K562 (cell line): ENCODE measurements at regions not wholly inside any gene's neighbourhood (a gene's known extent, or its start where the extent isn't known, plus 50 kb on each side); places are given as distances from the start of the nearest gene placed in this dataset.

Source experiments
- ATAC-seq: fragments of 200-7000 bp; cut with Tn5 transposase; 3 replicates; pipeline ENCODE4 v1.9.1; 2020; ENCODE audit warnings: moderate library complexity
- BruUV-seq: library from RNA; stranded (reverse); fragments of 400-500 nt; replicated peaks from 2 replicates; lab custom pipeline; 2021; lab: Mats Ljungman, UMichigan
- CTCF ChIA-PET: fragments of 300-600 bp; formaldehyde crosslinking; extraction: SDS; loops from one replicate; lab custom pipeline; 2021; ENCODE audit warnings: low intra/inter-chr PET ratio; lab: Yijun Ruan, JAX
- POLR2A ChIA-PET: fragments of 300-600, 350-650 bp; sonication (Branson Sonifier 250); formaldehyde crosslinking; extraction: SDS; loops from one replicate; lab custom pipeline; 2021; ENCODE audit warnings: antibody characterized with exemption, inconsistent platforms; lab: Yijun Ruan, JAX
- DNase-seq, 4 experiments: peaks; one replicate each; pipeline versions ENCODE4 v3.0.0 to v3.0.0-alpha.2; 2011 to 2018; ENCODE audit warnings: low spot score in 3 of 4, mixed read lengths in 3 of 4; ENCODE audit errors: extremely low read depth in 1 of 4
- FAIRE-seq: peaks from 2 replicates; lab custom pipeline; 2011; peaks lifted over from hg19 to GRCh38; lab: Jason Lieb, UNC
- H2AFZ ChIP-seq: 2 replicates; pipeline ENCODE4 v1.6.0; 2011; ENCODE audit warnings: low read depth, low read length, control low read depth, inconsistent platforms
- H3K27ac ChIP-seq: fragments of 200-600 bp; 3 replicates; pipeline ENCODE4 v1.8.0; 2011; ENCODE audit warnings: low read depth, mild to moderate bottlenecking, control low read depth, inconsistent platforms, low read length, moderate library complexity, mixed read lengths; ENCODE audit errors: extremely low read depth
- H3K27me3 ChIP-seq, 2 experiments: fragments of 300-600 bp in 1 of 2; 2 replicates in 1 of 2; 3 replicates in 1 of 2; pipeline versions ENCODE4 v1.6.0 to v1.8.0; 2011; ENCODE audit warnings: inconsistent platforms in 2 of 2, low read length in 2 of 2, mild to moderate bottlenecking in 1 of 2, mixed read lengths in 1 of 2, moderate library complexity in 1 of 2; ENCODE audit not compliant: control insufficient read depth in 2 of 2, insufficient read depth in 2 of 2
- H3K36me3 ChIP-seq: fragments of 300-600 bp; 3 replicates; pipeline ENCODE4 v1.8.0; 2011; ENCODE audit warnings: mild to moderate bottlenecking, low read length, inconsistent platforms; ENCODE audit not compliant: control insufficient read depth, insufficient read depth
- H3K4me1 ChIP-seq, 2 experiments: fragments of 200-600 bp in 1 of 2; replicated peaks in 1 of 2; 2 replicates in 1 of 2; 3 replicates in 1 of 2; pipeline versions ENCODE4 v1.5.1 to v1.8.0; 2011; ENCODE audit warnings: inconsistent platforms in 2 of 2, low read length in 2 of 2, mild to moderate bottlenecking in 1 of 2, mixed read lengths in 1 of 2, moderate library complexity in 1 of 2; ENCODE audit not compliant: control insufficient read depth in 2 of 2, insufficient read depth in 2 of 2
- H3K4me2 ChIP-seq: 2 replicates; pipeline ENCODE4 v1.6.1; 2011; ENCODE audit warnings: low read length, control low read depth, inconsistent platforms, mixed read lengths; ENCODE audit not compliant: insufficient read depth
- H3K4me3 ChIP-seq: fragments of 200-600 bp; sonication (generic), shearing (Covaris generic); 2 replicates; pipeline ENCODE4 v1.5.1; 2016; ENCODE audit warnings: control low read depth, inconsistent platforms
- H3K79me2 ChIP-seq: fragments of 200-600 bp; 3 replicates; pipeline ENCODE4 v1.8.0; 2011; ENCODE audit warnings: low read length, inconsistent platforms; ENCODE audit not compliant: control insufficient read depth, insufficient read depth
- H3K9ac ChIP-seq, 2 experiments: 2 replicates each; pipeline versions ENCODE4 v1.6.0 to v1.6.1; 2011; ENCODE audit warnings: low read depth in 2 of 2, low read length in 2 of 2, control low read depth in 1 of 2, inconsistent platforms in 1 of 2, mild to moderate bottlenecking in 1 of 2, mixed read lengths in 1 of 2; ENCODE audit not compliant: insufficient read depth in 1 of 2
- H3K9me1 ChIP-seq: one replicate; pipeline ENCODE4 v1.6.0; 2011; ENCODE audit warnings: inconsistent platforms, mild to moderate bottlenecking, low read length, moderate library complexity; ENCODE audit not compliant: control insufficient read depth, insufficient read depth
- H3K9me3 ChIP-seq: replicated peaks from 2 replicates; pipeline ENCODE4 v1.5.1; 2011; ENCODE audit warnings: low read depth, low read length, inconsistent platforms; ENCODE audit not compliant: control insufficient read depth, insufficient read depth
- H4K20me1 ChIP-seq: replicated peaks from 2 replicates; pipeline ENCODE4 v1.6.1; 2011; ENCODE audit warnings: low read length, inconsistent platforms, mixed read lengths; ENCODE audit not compliant: control insufficient read depth, insufficient read depth
- FOSL1 ChIP-seq: fragments of 200-800 bp; sonication (Bioruptor generic); conservative IDR thresholded peaks from 2 replicates; pipeline ENCODE4 v1.6.1; 2016; ENCODE audit warnings: missing genetic modification characterization, missing compliant biosample characterization
- JUN ChIP-seq, 2 experiments: sonication (generic) in 1 of 2; formaldehyde crosslinking in 1 of 2; IDR thresholded peaks; 2 replicates each; pipeline versions ENCODE4 v1.6.1 to v1.8.0; 2012 to 2022; ENCODE audit warnings: borderline replicate concordance in 2 of 2, mild to moderate bottlenecking in 2 of 2, improper control_type of control experiment in 1 of 2, low read depth in 1 of 2, low read length in 1 of 2, missing genetic modification reagents in 1 of 2
- RFX1 ChIP-seq: fragments of 450-650 bp; IDR thresholded peaks from 2 replicates; pipeline ENCODE4 v1.6.1; 2016; ENCODE audit warnings: mild to moderate bottlenecking, moderate library complexity
- STAT5A ChIP-seq: IDR thresholded peaks from 2 replicates; pipeline ENCODE4 v1.6.1; 2012; ENCODE audit warnings: low read length, inconsistent platforms, borderline replicate concordance
- ZBTB8A ChIP-seq: fragments of 450-650 bp; IDR thresholded peaks from 2 replicates; pipeline ENCODE4 v1.6.1; 2018; ENCODE audit warnings: mild to moderate bottlenecking, moderate library complexity; ENCODE audit not compliant: partially characterized antibody
- ZFPM2 ChIP-seq: fragments of 250-450 bp; sonication (Bioruptor Pico); IDR thresholded peaks from 2 replicates; pipeline ENCODE4 v1.5.1; 2022; ENCODE audit warnings: mild to moderate bottlenecking
- ZNF263 ChIP-seq: sonication (generic); formaldehyde crosslinking; IDR thresholded peaks from 2 replicates; pipeline ENCODE4 v1.8.0; 2022; ENCODE audit warnings: mild to moderate bottlenecking, missing genetic modification reagents, borderline replicate concordance
- ZNF668 ChIP-seq: fragments of 250-450 bp; sonication (Bioruptor Pico); IDR thresholded peaks from 2 replicates; pipeline ENCODE4 v1.8.0; 2022; ENCODE audit warnings: mild to moderate bottlenecking, inconsistent platforms
- in situ Hi-C: fragments of 300-500 bp; cut with MboI; formaldehyde crosslinking; loops from 4 replicates; pipeline ENCODE4 v1.15.0; 2018; ENCODE audit warnings: inconsistent platforms, mixed read lengths
- intact Hi-C: fragments of 100-400 bp; cut with micrococcal nuclease; formaldehyde crosslinking; loops from 2 replicates; pipeline ENCODE4 v1.14.2; 2022
- TF ChIP-seq, protein P1 (sequence below): sonication (generic); IDR thresholded peaks from 2 replicates; pipeline ENCODE4 v1.6.1; 2016
- TF ChIP-seq, protein P2 (sequence below): fragments of 250-450 bp; sonication (Bioruptor Pico); IDR thresholded peaks from 2 replicates; pipeline ENCODE4 v1.8.0; 2022; ENCODE audit warnings: moderate library complexity, mild to moderate bottlenecking, inconsistent platforms
- TF ChIP-seq, protein P3 (sequence below): fragments of 450-650 bp; IDR thresholded peaks from 2 replicates; pipeline ENCODE4 v1.6.1; 2016; ENCODE audit warnings: low read depth
- TF ChIP-seq, protein P4 (sequence below): sonication (generic); formaldehyde crosslinking; IDR thresholded peaks from 2 replicates; pipeline ENCODE4 v1.9.0; 2022; ENCODE audit warnings: mild to moderate bottlenecking, missing genetic modification reagents

DNA sequence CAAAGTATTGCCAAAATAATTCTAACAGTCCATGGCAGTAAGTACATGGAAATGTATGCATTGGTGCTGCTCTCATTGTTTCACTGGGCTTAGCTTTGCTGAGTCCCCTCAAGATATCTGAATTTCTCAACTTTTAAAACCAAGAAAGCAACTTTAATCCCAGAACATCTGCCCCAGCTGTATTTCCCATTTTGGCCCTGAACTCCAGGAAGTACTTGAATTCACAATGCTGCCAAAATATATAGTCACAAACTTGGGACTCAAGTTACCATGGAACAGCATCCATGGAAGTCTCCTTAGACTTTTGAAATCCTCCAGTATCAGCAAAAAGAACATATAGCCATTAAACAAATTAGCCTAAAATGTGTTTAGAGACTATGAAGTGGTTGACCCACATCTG lies 78.5 kb upstream of the FLRT2 start:
- Histone ChIP-seq H3K79me2 (no peaks in the 10 kb centered on the region), H3K4me2 (no peak overlapping the region), H2AFZ (no peak overlapping the region), H3K4me1 (no peaks in the 10 kb centered on the region), H3K36me3 (no peaks in the 10 kb centered on the region), H3K9ac (no peak overlapping the region), H3K4me3 (no peak overlapping the region), H3K27me3 (no peaks in the 10 kb centered on the region), H3K9me3 (no peaks in the 10 kb centered on the region), H3K27ac (no peak overlapping the region), H4K20me1 (no peaks in the 10 kb centered on the region), H3K9me1 (no peaks in the 10 kb centered on the region)
- intact Hi-C loops (no loop called here), in situ Hi-C loops (no loop called here)
- BruUV-seq = no TSS peak
- ATAC-seq (no peak), DNase-seq (no peak), FAIRE-seq (no peak)
- CTCF ChIA-PET = no interaction called here
- POLR2A ChIA-PET = no interaction called here
- TF ChIP-seq, protein P1, sequence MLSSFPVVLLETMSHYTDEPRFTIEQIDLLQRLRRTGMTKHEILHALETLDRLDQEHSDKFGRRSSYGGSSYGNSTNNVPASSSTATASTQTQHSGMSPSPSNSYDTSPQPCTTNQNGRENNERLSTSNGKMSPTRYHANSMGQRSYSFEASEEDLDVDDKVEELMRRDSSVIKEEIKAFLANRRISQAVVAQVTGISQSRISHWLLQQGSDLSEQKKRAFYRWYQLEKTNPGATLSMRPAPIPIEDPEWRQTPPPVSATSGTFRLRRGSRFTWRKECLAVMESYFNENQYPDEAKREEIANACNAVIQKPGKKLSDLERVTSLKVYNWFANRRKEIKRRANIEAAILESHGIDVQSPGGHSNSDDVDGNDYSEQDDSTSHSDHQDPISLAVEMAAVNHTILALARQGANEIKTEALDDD = no peak
- TF ChIP-seq, protein P2, sequence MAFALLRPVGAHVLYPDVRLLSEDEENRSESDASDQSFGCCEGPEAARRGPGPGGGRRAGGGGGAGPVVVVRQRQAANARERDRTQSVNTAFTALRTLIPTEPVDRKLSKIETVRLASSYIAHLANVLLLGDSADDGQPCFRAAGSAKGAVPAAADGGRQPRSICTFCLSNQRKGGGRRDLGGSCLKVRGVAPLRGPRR = no peak
- TF ChIP-seq ZFPM2 (CRISPR knock-in tag) = no peak
- no peak for TF ChIP-seq FOSL1 (tag)
- TF ChIP-seq ZNF668 (CRISPR knock-in tag) = no peak
- TF ChIP-seq ZNF263 (CRISPR knock-in tag) = no peak
- no peak for TF ChIP-seq STAT5A
- no peak for TF ChIP-seq RFX1
- TF ChIP-seq JUN (IDR thresholded peaks at IDR 0.05; ENCODE audit: borderline replicate concordance, low read depth, low read length) = no peak
- TF ChIP-seq JUN (CRISPR knock-in tag; IDR thresholded peaks at IDR 0.05; ENCODE audit: borderline replicate concordance) = no peak
- TF ChIP-seq, protein P3, sequence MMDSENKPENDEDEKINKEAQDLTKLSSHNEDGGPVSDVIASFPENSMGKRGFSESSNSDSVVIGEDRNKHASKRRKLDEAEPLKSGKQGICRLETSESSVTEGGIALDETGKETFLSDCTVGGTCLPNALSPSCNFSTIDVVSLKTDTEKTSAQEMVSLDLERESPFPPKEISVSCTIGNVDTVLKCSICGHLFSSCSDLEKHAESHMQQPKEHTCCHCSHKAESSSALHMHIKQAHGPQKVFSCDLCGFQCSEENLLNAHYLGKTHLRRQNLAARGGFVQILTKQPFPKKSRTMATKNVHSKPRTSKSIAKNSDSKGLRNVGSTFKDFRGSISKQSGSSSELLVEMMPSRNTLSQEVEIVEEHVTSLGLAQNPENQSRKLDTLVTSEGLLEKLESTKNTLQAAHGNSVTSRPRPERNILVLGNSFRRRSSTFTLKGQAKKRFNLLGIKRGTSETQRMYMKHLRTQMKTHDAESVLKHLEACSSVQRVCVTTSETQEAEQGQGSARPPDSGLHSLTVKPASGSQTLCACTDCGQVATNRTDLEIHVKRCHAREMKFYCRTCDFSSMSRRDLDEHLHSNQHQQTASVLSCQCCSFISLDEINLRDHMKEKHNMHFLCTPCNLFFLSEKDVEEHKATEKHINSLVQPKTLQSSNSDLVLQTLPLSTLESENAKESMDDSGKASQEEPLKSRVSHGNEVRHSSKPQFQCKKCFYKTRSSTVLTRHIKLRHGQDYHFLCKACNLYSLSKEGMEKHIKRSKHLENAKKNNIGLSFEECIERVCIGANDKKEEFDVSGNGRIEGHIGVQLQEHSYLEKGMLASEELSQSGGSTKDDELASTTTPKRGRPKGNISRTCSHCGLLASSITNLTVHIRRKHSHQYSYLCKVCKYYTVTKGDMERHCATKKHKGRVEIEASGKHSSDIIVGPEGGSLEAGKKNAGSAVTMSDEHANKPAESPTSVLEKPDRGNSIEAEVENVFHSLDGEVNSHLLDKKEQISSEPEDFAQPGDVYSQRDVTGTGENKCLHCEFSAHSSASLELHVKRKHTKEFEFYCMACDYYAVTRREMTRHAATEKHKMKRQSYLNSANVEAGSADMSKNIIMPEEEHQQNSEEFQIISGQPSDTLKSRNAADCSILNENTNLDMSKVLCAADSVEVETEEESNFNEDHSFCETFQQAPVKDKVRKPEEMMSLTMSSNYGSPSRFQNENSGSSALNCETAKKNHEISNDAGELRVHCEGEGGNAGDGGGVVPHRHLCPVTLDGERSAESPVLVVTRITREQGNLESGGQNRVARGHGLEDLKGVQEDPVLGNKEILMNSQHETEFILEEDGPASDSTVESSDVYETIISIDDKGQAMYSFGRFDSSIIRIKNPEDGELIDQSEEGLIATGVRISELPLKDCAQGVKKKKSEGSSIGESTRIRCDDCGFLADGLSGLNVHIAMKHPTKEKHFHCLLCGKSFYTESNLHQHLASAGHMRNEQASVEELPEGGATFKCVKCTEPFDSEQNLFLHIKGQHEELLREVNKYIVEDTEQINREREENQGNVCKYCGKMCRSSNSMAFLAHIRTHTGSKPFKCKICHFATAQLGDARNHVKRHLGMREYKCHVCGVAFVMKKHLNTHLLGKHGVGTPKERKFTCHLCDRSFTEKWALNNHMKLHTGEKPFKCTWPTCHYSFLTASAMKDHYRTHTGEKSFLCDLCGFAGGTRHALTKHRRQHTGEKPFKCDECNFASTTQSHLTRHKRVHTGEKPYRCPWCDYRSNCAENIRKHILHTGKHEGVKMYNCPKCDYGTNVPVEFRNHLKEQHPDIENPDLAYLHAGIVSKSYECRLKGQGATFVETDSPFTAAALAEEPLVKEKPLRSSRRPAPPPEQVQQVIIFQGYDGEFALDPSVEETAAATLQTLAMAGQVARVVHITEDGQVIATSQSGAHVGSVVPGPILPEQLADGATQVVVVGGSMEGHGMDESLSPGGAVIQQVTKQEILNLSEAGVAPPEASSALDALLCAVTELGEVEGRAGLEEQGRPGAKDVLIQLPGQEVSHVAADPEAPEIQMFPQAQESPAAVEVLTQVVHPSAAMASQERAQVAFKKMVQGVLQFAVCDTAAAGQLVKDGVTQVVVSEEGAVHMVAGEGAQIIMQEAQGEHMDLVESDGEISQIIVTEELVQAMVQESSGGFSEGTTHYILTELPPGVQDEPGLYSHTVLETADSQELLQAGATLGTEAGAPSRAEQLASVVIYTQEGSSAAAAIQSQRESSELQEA = no peak
- TF ChIP-seq ZBTB8A = no peak
- TF ChIP-seq, protein P4, sequence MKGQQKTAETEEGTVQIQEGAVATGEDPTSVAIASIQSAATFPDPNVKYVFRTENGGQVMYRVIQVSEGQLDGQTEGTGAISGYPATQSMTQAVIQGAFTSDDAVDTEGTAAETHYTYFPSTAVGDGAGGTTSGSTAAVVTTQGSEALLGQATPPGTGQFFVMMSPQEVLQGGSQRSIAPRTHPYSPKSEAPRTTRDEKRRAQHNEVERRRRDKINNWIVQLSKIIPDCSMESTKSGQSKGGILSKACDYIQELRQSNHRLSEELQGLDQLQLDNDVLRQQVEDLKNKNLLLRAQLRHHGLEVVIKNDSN (CRISPR knock-in tag) = no peak
